ENCODE measurements at regions not wholly inside any gene's neighbourhood (a gene's known extent, or its start where the extent isn't known, plus 50 kb on each side); places are given as distances from the start of the nearest gene placed in this dataset.

DNA sequence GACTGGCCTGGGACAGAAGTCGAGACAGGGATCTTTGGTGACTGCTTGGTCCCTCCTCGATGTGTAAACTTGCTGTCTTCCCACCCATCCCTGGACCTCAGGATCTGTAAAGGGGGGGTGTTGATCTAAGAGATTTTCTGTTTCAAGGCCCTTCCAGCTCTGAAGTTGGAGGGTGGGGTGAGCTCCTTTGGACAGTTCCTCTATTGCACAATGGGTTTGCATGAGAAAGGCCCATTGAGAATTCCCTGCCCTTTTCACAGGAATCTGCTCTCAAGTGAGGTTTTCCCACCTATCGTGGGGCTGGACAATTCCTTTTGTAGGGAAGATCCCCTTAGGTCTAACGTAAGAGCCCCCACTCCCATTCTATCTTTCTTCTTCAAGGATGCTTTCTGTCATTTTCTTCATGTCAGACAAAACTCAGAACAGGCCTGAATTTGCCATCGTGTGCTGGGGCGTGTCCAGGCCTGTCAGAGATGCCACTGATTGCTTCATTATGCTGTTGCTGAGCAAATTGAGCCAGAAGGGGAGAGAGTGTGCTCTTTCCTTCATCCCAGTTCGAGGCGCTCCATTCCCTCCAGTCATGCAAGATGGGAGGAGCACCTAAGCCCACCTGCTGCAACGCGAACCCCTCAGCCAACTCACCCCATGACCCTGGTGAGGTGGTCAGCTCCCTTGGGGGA, 149.9 kb upstream of the IGSF21 start:
- TF ChIP-seq GATA2 (IDR thresholded peaks at IDR 0.05; ENCODE audit: low read depth, low read length) (no peak), GATA3 (IDR thresholded peaks at IDR 0.05; ENCODE audit: low read depth, low read length) (no peak)

DNA sequence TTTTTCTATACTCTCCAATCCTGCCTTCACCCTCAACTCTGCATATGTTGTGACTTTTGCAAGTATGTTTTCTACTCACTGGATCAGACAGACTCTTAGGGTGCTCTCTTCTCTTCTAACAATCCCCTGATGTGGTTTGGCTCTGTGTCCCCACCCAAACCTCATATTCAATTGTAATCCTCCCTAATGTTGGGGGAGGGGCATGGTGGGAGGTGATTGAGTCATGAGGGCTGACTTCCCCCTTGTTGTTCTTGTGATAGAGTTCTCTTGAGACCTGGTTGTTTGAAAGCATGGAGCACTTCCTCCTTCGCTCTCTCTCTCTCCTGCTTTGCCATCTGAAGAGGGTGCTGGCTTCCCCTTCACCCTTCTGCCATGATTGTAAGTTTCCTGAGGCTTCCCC, 148.9 kb upstream of the IGSF21 start:
- TF ChIP-seq GATA3 (IDR thresholded peaks at IDR 0.05; ENCODE audit: low read depth, low read length) (no peak), GATA2 (IDR thresholded peaks at IDR 0.05; ENCODE audit: low read depth, low read length) (no peak)

DNA sequence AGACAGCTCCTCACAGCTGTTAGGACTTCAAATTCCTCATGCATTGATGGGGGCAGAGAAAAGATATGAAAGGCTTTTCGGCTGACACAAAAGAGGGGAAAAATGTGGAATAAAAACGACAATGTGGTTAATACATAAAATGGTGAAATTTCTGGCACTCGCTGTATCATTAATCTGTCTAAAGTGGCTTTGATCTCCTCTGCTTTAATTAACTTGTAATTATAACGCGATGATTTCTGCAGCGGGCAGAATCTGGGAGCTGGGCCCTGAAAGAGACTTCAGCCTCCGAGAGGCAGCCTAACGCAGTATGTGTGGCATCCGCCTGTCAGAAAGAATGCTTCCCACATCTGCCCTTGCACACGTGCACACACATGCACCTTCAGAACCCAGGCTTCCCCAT, 144.1 kb upstream of the IGSF21 start:
- TF ChIP-seq GATA3 (IDR thresholded peaks at IDR 0.05; ENCODE audit: low read depth, low read length) (no peak), GATA2 (IDR thresholded peaks at IDR 0.05; ENCODE audit: low read depth, low read length) (no peak)

DNA sequence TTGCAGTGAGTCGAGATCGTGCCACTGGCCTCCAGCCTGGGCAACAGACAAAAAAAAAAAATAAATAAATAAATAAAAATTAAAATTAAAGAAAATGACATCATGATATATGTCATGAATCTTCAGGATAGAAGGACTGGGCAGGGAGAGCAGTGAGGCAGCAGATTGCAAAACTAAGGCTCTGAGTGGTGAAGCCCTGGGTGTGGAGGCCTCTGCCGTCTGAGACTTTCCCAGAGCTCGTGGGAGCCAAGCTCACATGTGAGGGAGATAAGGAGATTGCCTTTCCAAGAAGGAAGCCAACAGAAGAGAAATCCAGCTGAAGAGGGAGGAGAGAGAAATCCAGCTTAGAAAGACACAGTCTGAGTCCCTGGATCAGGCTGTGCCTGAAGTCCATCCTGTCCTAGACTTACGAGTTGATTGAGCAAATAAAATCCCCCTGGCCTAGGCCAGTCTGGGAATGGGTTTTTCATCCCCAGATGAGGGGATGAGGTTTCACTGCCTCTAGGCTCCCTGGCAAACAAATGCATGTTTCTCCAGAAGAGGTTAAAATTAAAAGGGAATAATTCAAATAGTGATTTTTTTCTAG, 142.0 kb upstream of the IGSF21 start:
- TF ChIP-seq GATA3 (IDR thresholded peaks at IDR 0.05; ENCODE audit: low read depth, low read length), result no peak
- no peak for TF ChIP-seq GATA2 (IDR thresholded peaks at IDR 0.05; ENCODE audit: low read depth, low read length)

DNA sequence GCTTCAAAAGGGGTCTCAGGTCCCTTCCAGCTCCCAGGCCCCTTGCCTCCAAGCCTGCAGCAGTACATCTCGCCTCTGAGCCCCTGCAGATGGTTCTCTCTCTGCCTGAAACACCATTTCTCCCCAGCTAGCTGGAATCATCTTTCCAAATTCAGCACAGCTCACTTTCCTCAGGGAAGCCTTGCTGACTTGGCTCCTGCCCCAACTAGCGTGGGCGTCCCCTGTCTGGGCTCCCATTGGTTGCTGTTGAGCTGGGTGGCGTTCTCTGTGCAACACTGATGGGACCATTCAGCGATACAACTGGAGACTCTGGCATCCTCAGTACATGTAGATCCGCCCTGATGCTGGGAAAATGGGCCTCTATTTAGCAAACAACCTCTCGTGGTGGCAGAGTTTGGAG, 141.3 kb upstream of the IGSF21 start:
- TF ChIP-seq GATA2 (IDR thresholded peaks at IDR 0.05; ENCODE audit: low read depth, low read length), result no peak
- TF ChIP-seq GATA3 (IDR thresholded peaks at IDR 0.05; ENCODE audit: low read depth, low read length), result no peak

DNA sequence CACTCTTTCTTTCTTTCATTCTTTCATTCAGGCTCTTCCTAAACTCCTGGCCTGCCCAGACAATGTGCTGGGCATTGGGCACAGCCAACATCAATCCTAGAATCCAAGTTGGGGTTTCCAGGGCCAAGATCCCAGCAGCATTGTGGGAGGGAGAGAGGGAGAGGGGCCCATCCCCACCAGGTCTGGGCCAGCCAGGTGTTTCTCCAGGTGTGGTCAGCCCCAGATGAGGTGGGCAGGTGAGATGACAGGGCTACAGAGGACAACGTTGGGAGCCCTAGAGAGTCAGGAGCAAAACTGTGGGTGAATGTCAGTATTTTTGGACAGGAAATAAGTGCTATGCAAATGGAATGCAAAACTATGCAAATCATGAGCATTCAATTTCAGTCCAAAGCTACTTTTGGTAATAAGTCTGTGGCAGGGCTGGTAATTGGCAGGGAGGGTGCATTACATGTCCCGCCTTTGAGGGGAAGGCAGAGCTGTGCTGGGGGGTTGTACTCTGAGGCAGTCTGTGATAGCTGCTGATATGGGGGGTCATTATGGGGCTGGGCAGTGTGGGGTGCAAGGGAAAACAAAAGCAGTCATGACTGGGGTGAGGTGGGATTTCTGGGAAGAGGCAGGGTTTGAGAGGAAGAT, 139.9 kb upstream of the IGSF21 start:
- no peak for TF ChIP-seq GATA2 (IDR thresholded peaks at IDR 0.05; ENCODE audit: low read depth, low read length)
- no peak for TF ChIP-seq GATA3 (IDR thresholded peaks at IDR 0.05; ENCODE audit: low read depth, low read length)

DNA sequence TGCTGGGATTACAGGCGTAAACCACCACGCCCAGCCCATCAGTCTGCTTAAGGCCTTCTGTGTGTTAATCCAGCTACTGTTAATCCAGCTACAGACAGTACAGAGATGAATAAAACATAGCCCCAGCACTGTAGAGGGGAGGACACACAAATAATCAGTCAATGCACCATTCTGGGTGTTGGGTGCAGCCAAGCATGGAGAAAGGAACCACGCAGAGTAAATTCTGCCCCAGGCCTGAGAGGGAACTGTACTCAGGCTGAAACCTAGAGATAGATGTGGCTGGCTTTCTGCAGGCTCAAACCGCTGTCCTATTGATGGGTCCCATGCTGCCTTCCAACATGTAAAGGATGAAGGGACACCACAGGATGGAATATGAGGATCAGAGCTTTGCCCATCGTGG, 136.8 kb upstream of the IGSF21 start:
- TF ChIP-seq GATA2 (IDR thresholded peaks at IDR 0.05; ENCODE audit: low read depth, low read length) (no peak), GATA3 (IDR thresholded peaks at IDR 0.05; ENCODE audit: low read depth, low read length) (no peak)

DNA sequence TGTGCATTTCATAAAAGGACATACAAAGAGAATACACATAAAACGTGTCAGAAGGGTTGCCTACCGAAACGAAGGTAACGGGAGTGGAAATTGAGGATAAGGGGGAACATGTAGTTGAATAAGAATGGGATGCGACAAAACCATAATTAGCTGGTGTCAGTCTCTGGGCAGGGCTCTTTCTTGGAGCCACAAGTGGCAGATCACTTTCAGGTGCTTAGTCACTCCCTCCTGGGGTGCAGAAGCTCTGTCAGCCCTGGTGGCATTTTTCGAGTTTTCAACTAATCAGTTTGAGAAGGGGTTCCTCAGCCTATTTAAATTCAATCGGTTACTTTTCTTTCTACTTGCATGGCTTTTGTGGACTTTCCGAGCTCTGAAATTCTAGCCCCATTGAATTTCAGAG, 133.9 kb upstream of the IGSF21 start:
- TF ChIP-seq GATA2 (IDR thresholded peaks at IDR 0.05; ENCODE audit: low read depth, low read length) (no peak), GATA3 (IDR thresholded peaks at IDR 0.05; ENCODE audit: low read depth, low read length) (no peak)

DNA sequence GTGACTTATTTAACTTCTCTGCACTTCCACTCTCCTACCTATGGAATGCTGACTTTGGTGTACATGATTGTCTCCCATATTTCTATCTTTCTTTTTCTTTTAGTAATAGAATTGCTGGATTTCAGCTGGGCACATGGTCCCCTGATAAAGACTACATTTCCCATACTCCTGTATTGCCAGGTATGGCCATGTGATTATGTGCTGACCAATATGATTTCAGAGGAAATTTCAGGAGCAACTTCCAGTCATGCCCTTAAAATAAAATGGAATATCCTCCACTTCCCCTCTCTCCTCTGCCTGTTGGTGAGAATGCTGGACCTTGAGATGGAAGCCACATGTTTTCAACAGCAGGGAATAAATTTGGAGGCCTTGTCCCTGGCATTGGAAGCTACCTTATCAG, 130.7 kb upstream of the IGSF21 start:
- TF ChIP-seq GATA2 (IDR thresholded peaks at IDR 0.05; ENCODE audit: low read depth, low read length) (no peak), GATA3 (IDR thresholded peaks at IDR 0.05; ENCODE audit: low read depth, low read length) (no peak)

DNA sequence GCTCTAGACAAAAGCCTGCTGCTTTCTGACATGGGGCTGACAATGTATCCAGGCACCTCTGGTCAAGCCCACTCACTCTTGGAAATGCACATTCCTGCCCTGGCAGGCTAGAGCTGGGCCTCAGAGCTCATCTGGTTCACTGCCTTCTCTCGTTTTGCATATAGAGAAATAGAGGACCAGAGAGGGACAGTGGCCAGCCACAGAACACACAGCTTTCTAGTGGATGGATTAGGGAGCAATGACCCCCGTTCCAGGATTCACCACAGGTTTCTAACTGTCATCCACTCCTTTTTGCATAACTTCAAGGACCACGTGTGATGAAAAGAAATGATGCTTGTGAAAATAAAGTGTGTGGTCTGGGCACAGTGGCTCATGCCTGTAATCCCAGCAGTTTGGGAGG, 129.6 kb upstream of the IGSF21 start:
- no peak for TF ChIP-seq GATA2 (IDR thresholded peaks at IDR 0.05; ENCODE audit: low read depth, low read length)
- TF ChIP-seq GATA3 (IDR thresholded peaks at IDR 0.05; ENCODE audit: low read depth, low read length), result no peak

DNA sequence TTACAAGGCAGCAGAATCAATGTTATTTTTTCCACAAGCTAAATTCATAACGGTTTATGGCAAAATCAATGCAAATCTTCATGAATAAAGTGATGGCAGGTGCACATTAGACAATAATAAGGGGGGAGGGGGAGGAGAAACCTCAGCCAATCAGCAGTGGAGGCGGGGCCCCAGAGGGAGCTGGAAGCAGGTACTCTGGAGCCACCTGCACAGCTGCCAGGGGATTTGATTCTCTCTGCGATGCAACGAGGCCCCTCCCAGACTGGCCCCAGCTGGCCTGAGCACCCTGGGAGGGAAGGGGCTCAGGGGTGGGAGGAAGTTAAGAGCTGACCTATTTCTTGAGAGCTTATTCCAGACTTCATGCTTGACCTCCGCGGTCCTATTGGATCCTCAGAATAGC, 127.8 kb upstream of the IGSF21 start:
- no peak for TF ChIP-seq GATA2 (IDR thresholded peaks at IDR 0.05; ENCODE audit: low read depth, low read length)
- no peak for TF ChIP-seq GATA3 (IDR thresholded peaks at IDR 0.05; ENCODE audit: low read depth, low read length)

DNA sequence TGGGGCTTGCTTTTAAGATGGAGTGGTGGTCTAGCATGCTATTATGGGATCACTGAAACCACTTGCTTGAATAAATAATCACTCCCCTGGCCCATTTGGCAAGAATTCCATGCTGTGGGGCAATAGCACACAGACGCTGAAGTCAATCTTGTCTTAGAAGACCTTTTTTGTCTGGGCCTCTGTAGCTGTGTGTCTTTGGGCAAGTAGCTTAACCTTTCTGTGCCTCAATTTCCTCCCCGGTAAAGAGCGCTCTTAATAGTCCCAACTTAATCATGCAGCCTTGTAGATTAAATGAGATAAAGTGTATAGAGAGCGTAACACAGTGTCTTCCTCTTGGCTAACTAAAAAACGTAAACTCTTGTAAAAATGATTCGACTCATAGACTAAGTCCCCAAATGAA, 125.4 kb upstream of the IGSF21 start:
- TF ChIP-seq GATA3 (IDR thresholded peaks at IDR 0.05; ENCODE audit: low read depth, low read length) (no peak), GATA2 (IDR thresholded peaks at IDR 0.05; ENCODE audit: low read depth, low read length) (no peak)

DNA sequence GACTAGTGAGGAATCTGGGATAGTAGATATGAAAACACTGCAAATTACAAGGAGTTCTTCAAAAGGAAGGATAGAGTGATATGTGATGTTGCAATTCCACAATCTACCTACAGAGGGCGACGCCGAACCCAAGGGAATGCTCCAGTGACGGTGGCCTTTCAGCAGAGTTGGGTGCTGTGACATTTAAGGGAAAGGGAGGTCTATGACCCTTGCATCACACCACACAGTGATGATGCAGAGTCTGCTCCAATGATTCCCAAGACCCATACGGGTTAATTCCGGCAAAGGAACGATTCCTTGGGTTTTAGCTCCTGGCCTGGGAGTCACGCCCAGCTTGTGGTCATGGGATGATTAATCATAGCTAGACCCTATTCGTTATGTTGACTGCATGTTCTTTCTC, 123.0 kb upstream of the IGSF21 start:
- TF ChIP-seq GATA3 (IDR thresholded peaks at IDR 0.05; ENCODE audit: low read depth, low read length) (no peak), GATA2 (IDR thresholded peaks at IDR 0.05; ENCODE audit: low read depth, low read length) (no peak)

DNA sequence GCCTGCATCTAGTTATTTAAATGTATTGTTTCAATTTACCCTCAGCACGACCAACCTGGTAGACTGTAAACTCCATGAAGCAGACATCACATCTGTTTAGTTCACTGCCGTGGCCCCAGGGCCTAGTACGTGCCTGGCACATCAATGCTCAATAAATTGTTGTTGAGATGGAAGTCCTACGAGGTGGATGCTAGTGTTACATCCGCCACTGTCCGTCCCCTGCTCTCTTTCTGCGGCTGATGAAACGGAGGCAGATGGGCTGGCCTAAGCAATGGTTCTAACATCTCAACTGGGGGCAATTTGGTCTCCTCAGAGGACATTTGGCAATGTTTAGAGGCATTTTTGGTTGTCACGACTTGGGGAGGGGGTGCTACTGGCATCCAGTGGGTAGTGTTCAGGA, 121.4 kb upstream of the IGSF21 start:
- TF ChIP-seq GATA2 (IDR thresholded peaks at IDR 0.05; ENCODE audit: low read depth, low read length), result no peak
- TF ChIP-seq GATA3 (IDR thresholded peaks at IDR 0.05; ENCODE audit: low read depth, low read length), result no peak

DNA sequence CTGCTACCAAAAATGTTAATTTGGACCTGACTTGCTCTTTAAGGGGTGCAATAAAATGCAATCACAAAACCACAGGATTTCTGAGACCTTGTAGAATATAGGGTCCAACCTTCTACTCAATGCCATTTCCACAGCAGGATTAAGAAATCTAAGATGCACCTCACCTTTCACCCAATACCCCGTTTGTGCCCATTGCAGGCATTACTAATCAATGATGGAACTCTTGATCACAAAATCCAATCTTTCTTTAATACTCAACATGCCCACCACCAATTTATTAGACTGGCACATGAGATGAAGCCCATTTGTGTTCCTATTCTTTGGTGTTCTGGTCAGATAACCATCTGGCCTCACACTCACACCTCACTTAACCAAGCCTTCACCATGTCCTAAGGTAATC, 117.2 kb upstream of the IGSF21 start:
- TF ChIP-seq GATA2 (IDR thresholded peaks at IDR 0.05; ENCODE audit: low read depth, low read length) (no peak), GATA3 (IDR thresholded peaks at IDR 0.05; ENCODE audit: low read depth, low read length) (no peak)
